HG02981 (cell line): ENCODE measurements at regions not wholly inside any gene's neighbourhood (a gene's known extent, or its start where the extent isn't known, plus 50 kb on each side); places are given as distances from the start of the nearest gene placed in this dataset.

ENCODE experiments used
- ATAC-seq: cut with Tn5 transposase; IDR thresholded peaks from one replicate; pipeline ENCODE4 v1.9.1; 2021; ENCODE audit warnings: mild to moderate bottlenecking, moderate library complexity; ENCODE audit not compliant: unreplicated experiment

- ATAC-seq, result no peak
These were observed 242.6 kb upstream of the GSE1 start for GRCh38 chr16:85370543-85370880.

- no peak for ATAC-seq
These were observed 242.1 kb upstream of the GSE1 start for GRCh38 chr16:85370881-85371651.

GRCh38 chr16:85371948-85372347 lies 241.2 kb upstream of the GSE1 start:
- ATAC-seq, result no peak

GRCh38 chr16:85372627-85373372 lies 240.3 kb upstream of the GSE1 start:
- ATAC-seq, result no peak

- ATAC-seq, result no peak
These were observed 239.2 kb upstream of the GSE1 start for GRCh38 chr16:85373741-85374570.

- no peak for ATAC-seq
These were observed 238.6 kb upstream of the GSE1 start for GRCh38 chr16:85374571-85374872.

GRCh38 chr16:85375282-85375681 lies 237.8 kb upstream of the GSE1 start:
- no peak for ATAC-seq

GRCh38 chr16:85376292-85377095 lies 236.6 kb upstream of the GSE1 start:
- ATAC-seq, result no peak

GRCh38 chr16:85377388-85378144 lies 235.6 kb upstream of the GSE1 start:
- no peak for ATAC-seq

- no peak for ATAC-seq
These were observed 234.7 kb upstream of the GSE1 start for GRCh38 chr16:85378145-85379040.

- ATAC-seq, result no peak
These were observed 233.8 kb upstream of the GSE1 start for GRCh38 chr16:85379041-85380001.

- ATAC-seq, result no peak
These were observed 233.1 kb upstream of the GSE1 start for GRCh38 chr16:85380002-85380395.

GRCh38 chr16:85380905-85381737 lies 232.0 kb upstream of the GSE1 start:
- no peak for ATAC-seq

- no peak for ATAC-seq
These were observed 231.2 kb upstream of the GSE1 start for GRCh38 chr16:85381738-85382592.

- no peak for ATAC-seq
These were observed 230.4 kb upstream of the GSE1 start for GRCh38 chr16:85382717-85383118.
